NB4 (cell line): ENCODE measurements at regions not wholly inside any gene's neighbourhood (a gene's known extent, or its start where the extent isn't known, plus 50 kb on each side); places are given as distances from the start of the nearest gene placed in this dataset.
"Not testable (repeated sequence)": the region's sequence is repeated elsewhere in the genome, so short reads cannot be mapped to it uniquely, and the experiment has no call there.

ENCODE experiments used
- DNase-seq: peaks from one replicate; pipeline ENCODE4 v3.0.0; 2010; ENCODE audit warnings: low read depth
- H3K4me3 ChIP-seq: one replicate; pipeline ENCODE4 v1.5.1; 2011; ENCODE audit warnings: mild to moderate bottlenecking, low read depth, low read length, moderate library complexity
- MAX ChIP-seq: IDR thresholded peaks from 2 replicates; pipeline ENCODE4 v1.6.1; 2011; ENCODE audit warnings: low read depth, low read length
- MYC ChIP-seq: IDR thresholded peaks from 2 replicates; pipeline ENCODE4 v1.6.1; 2011; ENCODE audit warnings: low read depth, low read length
- POLR2A ChIP-seq: IDR thresholded peaks from 2 replicates; pipeline ENCODE4 v1.6.1; 2011; ENCODE audit warnings: mild to moderate bottlenecking; ENCODE audit not compliant: insufficient read length; ENCODE audit errors: extremely low read depth
- TF ChIP-seq, protein P1 (sequence below): IDR thresholded peaks from one replicate; pipeline ENCODE4 v1.5.1; 2012; ENCODE audit warnings: low read depth, low read length

DNA sequence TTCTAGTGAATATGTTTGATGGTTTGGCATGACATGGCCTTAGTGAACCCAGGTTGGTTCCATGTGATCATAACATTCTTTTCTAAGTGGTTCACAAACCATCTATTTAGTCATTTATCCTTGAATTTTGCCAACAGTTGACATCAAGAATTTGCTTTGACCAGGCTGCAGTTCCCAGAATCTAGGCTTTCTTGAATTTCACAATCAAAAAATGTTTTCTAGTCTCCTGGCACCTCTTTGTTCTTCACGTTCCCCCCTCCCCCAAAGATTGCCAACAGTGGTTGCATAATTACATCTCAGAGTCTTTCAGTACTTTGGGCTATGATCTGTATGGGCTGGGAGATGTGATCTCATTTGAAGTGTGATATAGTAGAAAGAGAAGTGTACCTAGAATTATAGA lies 124.0 kb downstream of the GATA6 start:
- peak; percentile 45 for DNase-seq
- TF ChIP-seq MAX = no peak
- no peak for TF ChIP-seq MYC
- TF ChIP-seq, protein P1, sequence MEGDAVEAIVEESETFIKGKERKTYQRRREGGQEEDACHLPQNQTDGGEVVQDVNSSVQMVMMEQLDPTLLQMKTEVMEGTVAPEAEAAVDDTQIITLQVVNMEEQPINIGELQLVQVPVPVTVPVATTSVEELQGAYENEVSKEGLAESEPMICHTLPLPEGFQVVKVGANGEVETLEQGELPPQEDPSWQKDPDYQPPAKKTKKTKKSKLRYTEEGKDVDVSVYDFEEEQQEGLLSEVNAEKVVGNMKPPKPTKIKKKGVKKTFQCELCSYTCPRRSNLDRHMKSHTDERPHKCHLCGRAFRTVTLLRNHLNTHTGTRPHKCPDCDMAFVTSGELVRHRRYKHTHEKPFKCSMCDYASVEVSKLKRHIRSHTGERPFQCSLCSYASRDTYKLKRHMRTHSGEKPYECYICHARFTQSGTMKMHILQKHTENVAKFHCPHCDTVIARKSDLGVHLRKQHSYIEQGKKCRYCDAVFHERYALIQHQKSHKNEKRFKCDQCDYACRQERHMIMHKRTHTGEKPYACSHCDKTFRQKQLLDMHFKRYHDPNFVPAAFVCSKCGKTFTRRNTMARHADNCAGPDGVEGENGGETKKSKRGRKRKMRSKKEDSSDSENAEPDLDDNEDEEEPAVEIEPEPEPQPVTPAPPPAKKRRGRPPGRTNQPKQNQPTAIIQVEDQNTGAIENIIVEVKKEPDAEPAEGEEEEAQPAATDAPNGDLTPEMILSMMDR = no peak
- TF ChIP-seq POLR2A = no peak
- H3K4me3 ChIP-seq = no peak overlapping the region

- DNase-seq = no peak
- H3K4me3 ChIP-seq = no peak overlapping the region
- TF ChIP-seq MAX (no peak), MYC (no peak), POLR2A (no peak)
- TF ChIP-seq, protein P1 = no peak
Observed at GRCh38 chr18:22290004-22290403, 120.6 kb downstream of the GATA6 start.

GRCh38 chr18:22286585-22286984 lies 117.2 kb downstream of the GATA6 start:
- TF ChIP-seq MAX = no peak
- TF ChIP-seq MYC = no peak
- no peak for TF ChIP-seq POLR2A
- TF ChIP-seq, protein P1 = no peak
- no peak for DNase-seq
- H3K4me3 ChIP-seq = no peak overlapping the region

- DNase-seq = peak; percentile 14
- TF ChIP-seq POLR2A (no peak), MAX (no peak), MYC (no peak)
- no peak overlapping the region for H3K4me3 ChIP-seq
Observed at GRCh38 chr18:22285361-22286140, 116.2 kb downstream of the GATA6 start.

DNA sequence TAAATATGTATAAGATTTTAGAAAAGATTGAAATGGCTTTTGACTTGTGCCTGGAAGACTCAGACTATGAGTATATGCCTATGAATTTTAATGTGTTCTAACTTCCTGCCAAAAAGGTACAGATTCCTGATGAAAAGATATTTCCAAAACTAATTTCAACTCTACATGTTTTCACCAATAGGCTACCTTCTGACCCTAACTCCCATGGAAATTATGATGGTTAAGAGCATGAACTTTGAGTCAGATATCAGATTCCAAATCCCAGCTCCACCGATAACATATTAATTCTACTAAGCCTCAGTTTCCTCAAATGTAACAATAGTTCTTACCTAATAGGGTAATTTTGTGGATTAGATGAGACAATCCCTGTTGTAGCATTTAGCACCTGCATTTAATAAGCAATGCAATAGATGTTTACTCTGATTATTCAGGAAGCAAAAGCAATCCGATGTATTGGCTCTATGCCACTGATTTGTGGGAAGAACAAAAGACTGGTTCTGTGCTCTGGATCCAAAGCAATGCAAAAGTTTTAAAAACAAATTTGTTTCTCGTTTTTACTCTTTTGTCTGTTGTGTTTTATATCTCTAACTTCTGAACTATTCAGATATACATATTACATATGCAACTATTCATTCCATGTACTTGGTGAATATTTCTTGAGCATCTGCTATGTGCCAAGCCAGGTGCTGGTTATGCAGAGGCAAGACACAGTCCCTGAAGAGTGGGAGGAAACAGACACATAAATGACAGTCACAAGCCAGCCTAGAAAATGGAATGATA lies 115.4 kb downstream of the GATA6 start:
- no peak for TF ChIP-seq MYC
- TF ChIP-seq, protein P1 = no peak
- TF ChIP-seq POLR2A = no peak
- no peak for TF ChIP-seq MAX
- H3K4me3 ChIP-seq = no peak overlapping the region
- DNase-seq = no peak

- H3K4me3 ChIP-seq, DNase-seq: not testable (repeated sequence)
Observed at GRCh38 chr18:22283855-22284254, 114.5 kb downstream of the GATA6 start.
